Activated CD4-positive, alpha-beta T cell treated with anti-CD3 and anti-CD28 coated beads, Interleukin-2, Interleukin-4, amounts not matched to agents 100 ng/mL and 50 ng/mL, durations not matched to agents 16 hours and 8 hours (primary cell): ENCODE measurements at regions not wholly inside any gene's neighbourhood (a gene's known extent, or its start where the extent isn't known, plus 50 kb on each side); places are given as distances from the start of the nearest gene placed in this dataset.
"Not testable (repeated sequence)": the region's sequence is repeated elsewhere in the genome, so short reads cannot be mapped to it uniquely, and the experiment has no call there.

Source experiments
- DNase-seq: peaks from one replicate; pipeline ENCODE4 v3.0.0-alpha.2; 2020; ENCODE audit warnings: low spot score

GRCh38 chr9:83191154-83191553, 128.2 kb upstream of the RASEF start:
- DNase-seq, result no peak

- DNase-seq, result not testable (repeated sequence)
These were observed 126.1 kb upstream of the RASEF start for GRCh38 chr9:83189026-83189425.

GRCh38 chr9:83188277-83188676, 125.3 kb upstream of the RASEF start:
- no peak for DNase-seq

- DNase-seq, result no peak
These were observed 123.3 kb upstream of the RASEF start for GRCh38 chr9:83186155-83186737.

GRCh38 chr9:83185488-83186154, 122.7 kb upstream of the RASEF start:
- DNase-seq, result no peak

GRCh38 chr9:83183621-83184020, 120.7 kb upstream of the RASEF start:
- DNase-seq, result no peak

- no peak for DNase-seq
These were observed 119.1 kb upstream of the RASEF start for GRCh38 chr9:83182071-83182470.

- no peak for DNase-seq
These were observed 115.8 kb upstream of the RASEF start for GRCh38 chr9:83178717-83179116.

- DNase-seq, result no peak
These were observed 114.8 kb upstream of the RASEF start for GRCh38 chr9:83177747-83178146.

GRCh38 chr9:83167126-83167525, 104.2 kb upstream of the RASEF start:
- no peak for DNase-seq

- DNase-seq, result no peak
These were observed 103.4 kb upstream of the RASEF start for GRCh38 chr9:83166372-83166771.

- DNase-seq, result no peak
These were observed 92.8 kb upstream of the RASEF start for GRCh38 chr9:83155733-83156132.

GRCh38 chr9:83154821-83155220, 91.9 kb upstream of the RASEF start:
- peak; percentile 3 for DNase-seq

- DNase-seq, result peak; percentile 23
These were observed 91.3 kb upstream of the RASEF start for GRCh38 chr9:83154087-83154736.

GRCh38 chr9:83153030-83153429, 90.1 kb upstream of the RASEF start:
- no peak for DNase-seq

GRCh38 chr9:83151627-83152137, 88.7 kb upstream of the RASEF start:
- no peak for DNase-seq

- no peak for DNase-seq
These were observed 84.6 kb upstream of the RASEF start for GRCh38 chr9:83147315-83148149.

- no peak for DNase-seq
These were observed 83.4 kb upstream of the RASEF start for GRCh38 chr9:83146325-83146724.

- no peak for DNase-seq
These were observed 81.5 kb upstream of the RASEF start for GRCh38 chr9:83144492-83144891.

- DNase-seq, result no peak
These were observed 79.4 kb upstream of the RASEF start for GRCh38 chr9:83142389-83142788.

GRCh38 chr9:83141887-83142286, 78.9 kb upstream of the RASEF start:
- DNase-seq, result no peak

GRCh38 chr9:83140061-83140460, 77.1 kb upstream of the RASEF start:
- no peak for DNase-seq
